22Rv1 (cell line): ENCODE measurements at regions not wholly inside any gene's neighbourhood (a gene's known extent, or its start where the extent isn't known, plus 50 kb on each side); places are given as distances from the start of the nearest gene placed in this dataset.

Experiments
- H3K27ac ChIP-seq: fragments of 450-650 bp; 2 replicates; pipeline ENCODE4 v1.5.1; 2017
- CTCF ChIP-seq: fragments of 450-650 bp; IDR thresholded peaks from 2 replicates; pipeline ENCODE4 v1.5.1; 2017; ENCODE audit warnings: mild to moderate bottlenecking
- ZFX ChIP-seq: fragments of 450-650 bp; IDR thresholded peaks from 2 replicates; pipeline ENCODE4 v1.6.1; 2017; ENCODE audit warnings: antibody characterized with exemption, borderline replicate concordance

GRCh38 chr22:46079093-46079860 is 71.0 kb upstream of the PPARA start:
- peak overlapping the region; percentile 100 for H3K27ac ChIP-seq
- TF ChIP-seq CTCF = no peak
- TF ChIP-seq ZFX = no peak

GRCh38 chr22:46079861-46080821 is 70.2 kb upstream of the PPARA start:
- peak overlapping the region; percentile 100 for H3K27ac ChIP-seq
- TF ChIP-seq ZFX = no peak
- TF ChIP-seq CTCF = no peak

GRCh38 chr22:46081036-46081830 is 69.1 kb upstream of the PPARA start:
- peak overlapping the region; percentile 100 for H3K27ac ChIP-seq
- no peak for TF ChIP-seq ZFX

GRCh38 chr22:46081831-46082210 is 68.5 kb upstream of the PPARA start:
- peak overlapping the region; percentile 100 for H3K27ac ChIP-seq

GRCh38 chr22:46082633-46083032 is 67.7 kb upstream of the PPARA start:
- peak overlapping the region; percentile 100 for H3K27ac ChIP-seq
- TF ChIP-seq CTCF (no peak), ZFX (no peak)

More at GRCh38 chr22:46081831-46082210, 68.5 kb upstream of the PPARA start:
- TF ChIP-seq ZFX = no peak
- no peak for TF ChIP-seq CTCF

GRCh38 chr22:46083383-46084350 is 66.7 kb upstream of the PPARA start:
- H3K27ac ChIP-seq = peak overlapping the region; percentile 100
- no peak for TF ChIP-seq CTCF
- no peak for TF ChIP-seq ZFX
